Panc1 (cell line): ENCODE measurements at regions not wholly inside any gene's neighbourhood (a gene's known extent, or its start where the extent isn't known, plus 50 kb on each side); places are given as distances from the start of the nearest gene placed in this dataset.

Source experiments
- ATAC-seq: fragments of 200-7000 bp; cut with Tn5 transposase; 2 replicates; pipeline ENCODE4 v1.9.1; 2020; ENCODE audit warnings: mild to moderate bottlenecking, moderate library complexity
- BruUV-seq: library from RNA; stranded (reverse); fragments of 400-500 nt; replicated peaks from 2 replicates; lab custom pipeline; 2021; lab: Mats Ljungman, UMichigan
- CTCF ChIA-PET: fragments of 300-600 bp; sonication (Branson Sonifier 250); formaldehyde crosslinking; loops from one replicate; lab custom pipeline; 2022; ENCODE audit warnings: antibody characterized with exemption; lab: Charles Lee
- POLR2A ChIA-PET: fragments of 300-600 bp; sonication (Branson Sonifier 250); formaldehyde crosslinking; loops from one replicate; lab custom pipeline; 2022; ENCODE audit warnings: antibody characterized with exemption; lab: Charles Lee
- DNase-seq: peaks from one replicate; pipeline ENCODE4 v3.0.0-alpha.2; 2010; ENCODE audit warnings: low read depth, low spot score
- H3K27ac ChIP-seq: 2 replicates; pipeline ENCODE4 v1.5.1; 2011; ENCODE audit warnings: mild to moderate bottlenecking, low read length, inconsistent platforms
- H3K27me3 ChIP-seq: fragments of 200-500 bp; sonication (Bioruptor generic); 2 replicates; pipeline ENCODE4 v1.6.0; 2014; ENCODE audit warnings: low read length, inconsistent platforms; ENCODE audit not compliant: control insufficient read depth, insufficient read depth
- H3K36me3 ChIP-seq: fragments of 200-500 bp; sonication (Bioruptor generic); 2 replicates; pipeline ENCODE4 v1.5.1; 2014; ENCODE audit warnings: inconsistent platforms, mild to moderate bottlenecking, low read length, moderate library complexity; ENCODE audit not compliant: control insufficient read depth, insufficient read depth
- H3K4me1 ChIP-seq: 2 replicates; pipeline ENCODE4 v1.5.1; 2011; ENCODE audit warnings: inconsistent platforms, mild to moderate bottlenecking, low read length, moderate library complexity; ENCODE audit not compliant: control insufficient read depth, insufficient read depth
- H3K4me3 ChIP-seq, 2 experiments: 2 replicates each; pipeline ENCODE4 v1.5.1; 2011 to 2012; ENCODE audit warnings: low read depth in 2 of 2, low read length in 2 of 2, mild to moderate bottlenecking in 2 of 2, inconsistent platforms in 1 of 2, moderate library complexity in 1 of 2
- H3K9me3 ChIP-seq: fragments of 200-500 bp; sonication (Bioruptor generic); 2 replicates; pipeline ENCODE4 v1.5.1; 2014; ENCODE audit warnings: low read depth, mild to moderate bottlenecking, inconsistent platforms, low read length, moderate library complexity; ENCODE audit not compliant: control insufficient read depth, insufficient read depth
- POLR2AphosphoS5 ChIP-seq: IDR thresholded peaks from 2 replicates; pipeline ENCODE4 v1.6.1; 2012; ENCODE audit warnings: mild to moderate bottlenecking, low read depth, low read length, moderate library complexity
- SIN3A ChIP-seq: IDR thresholded peaks from 2 replicates; pipeline ENCODE4 v1.6.1; 2012; ENCODE audit warnings: low read depth, mild to moderate bottlenecking, low read length, moderate library complexity, borderline replicate concordance; ENCODE audit not compliant: insufficient read depth
- TCF7L2 ChIP-seq: IDR thresholded peaks from 2 replicates; pipeline ENCODE4 v1.6.1; 2011; ENCODE audit warnings: mild to moderate bottlenecking, low read depth, low read length, inconsistent platforms
- in situ Hi-C: cut with HindIII; loops from 2 replicates; pipeline ENCODE4 v1.10.0; 2016; ENCODE audit warnings: low sequenced_read_pairs, low pct_unique_long_range_greater_than_20kb
- intact Hi-C: fragments of 100-400 bp; cut with micrococcal nuclease; formaldehyde crosslinking; loops from one replicate; pipeline ENCODE4 v1.10.0; 2022; ENCODE audit not compliant: unreplicated experiment
- TF ChIP-seq, protein P1 (sequence below), 2 experiments: IDR thresholded peaks; 2 replicates each; pipeline ENCODE4 v1.6.1; 2011 to 2012; ENCODE audit warnings: low read depth in 2 of 2, control low read depth in 1 of 2, low read length in 1 of 2, mild to moderate bottlenecking in 1 of 2, moderate library complexity in 1 of 2; ENCODE audit not compliant: insufficient read depth in 1 of 2
- TF ChIP-seq, protein P2 (sequence below): fragments of 450-650 bp; IDR thresholded peaks from 2 replicates; pipeline ENCODE4 v1.5.1; 2017; ENCODE audit warnings: mild to moderate bottlenecking

DNA sequence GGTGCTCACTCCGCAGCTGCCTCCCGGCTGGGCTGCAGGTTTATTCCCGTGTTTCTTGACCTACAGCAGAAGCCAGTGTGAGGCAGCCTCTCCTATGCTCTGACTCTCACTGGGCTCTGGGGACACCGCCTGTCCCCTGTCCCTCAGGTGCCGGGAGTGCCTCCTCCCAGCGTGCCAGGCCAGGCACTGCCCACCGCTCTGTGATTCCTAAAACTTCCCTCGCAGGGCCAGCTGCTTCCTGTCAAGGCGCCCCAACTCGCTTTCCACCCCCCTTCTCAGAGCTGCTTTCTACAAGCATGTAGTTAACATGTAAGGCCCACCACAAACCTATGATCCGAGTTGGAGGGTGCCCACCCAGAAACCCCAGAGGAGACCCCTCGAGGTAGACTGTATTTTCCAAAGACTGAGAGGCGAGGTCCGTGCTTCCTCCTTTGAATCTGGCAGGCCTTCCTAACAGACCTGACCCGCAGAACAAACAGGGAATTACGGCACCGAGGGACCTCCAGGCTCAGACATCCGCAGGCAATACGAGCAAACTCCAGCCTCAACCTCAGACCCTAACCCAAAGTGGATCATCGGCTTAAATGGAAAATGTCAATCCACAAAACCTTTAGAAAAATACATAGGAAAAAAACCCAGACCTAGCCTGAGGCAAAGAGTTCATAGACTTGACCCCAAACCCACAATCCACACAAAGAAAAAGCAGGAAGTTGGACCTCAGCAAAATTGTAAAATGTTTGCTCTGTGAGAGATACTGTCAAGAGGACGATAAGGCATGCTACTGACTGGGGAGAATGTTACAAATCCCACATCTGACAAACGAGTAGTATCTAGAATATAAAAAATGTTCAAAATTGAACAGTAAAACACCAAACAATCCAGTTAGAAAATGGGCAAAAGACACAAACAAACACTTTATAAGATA, 121.3 kb upstream of the IQSEC1 start:
- DNase-seq (no peak), ATAC-seq (no peak)
- H3K27me3 ChIP-seq = no peaks in the 10 kb centered on the region
- POLR2A ChIA-PET = no interaction called here
- intact Hi-C loops (no loop called here), in situ Hi-C loops (no loop called here)
- TF ChIP-seq, protein P1, sequence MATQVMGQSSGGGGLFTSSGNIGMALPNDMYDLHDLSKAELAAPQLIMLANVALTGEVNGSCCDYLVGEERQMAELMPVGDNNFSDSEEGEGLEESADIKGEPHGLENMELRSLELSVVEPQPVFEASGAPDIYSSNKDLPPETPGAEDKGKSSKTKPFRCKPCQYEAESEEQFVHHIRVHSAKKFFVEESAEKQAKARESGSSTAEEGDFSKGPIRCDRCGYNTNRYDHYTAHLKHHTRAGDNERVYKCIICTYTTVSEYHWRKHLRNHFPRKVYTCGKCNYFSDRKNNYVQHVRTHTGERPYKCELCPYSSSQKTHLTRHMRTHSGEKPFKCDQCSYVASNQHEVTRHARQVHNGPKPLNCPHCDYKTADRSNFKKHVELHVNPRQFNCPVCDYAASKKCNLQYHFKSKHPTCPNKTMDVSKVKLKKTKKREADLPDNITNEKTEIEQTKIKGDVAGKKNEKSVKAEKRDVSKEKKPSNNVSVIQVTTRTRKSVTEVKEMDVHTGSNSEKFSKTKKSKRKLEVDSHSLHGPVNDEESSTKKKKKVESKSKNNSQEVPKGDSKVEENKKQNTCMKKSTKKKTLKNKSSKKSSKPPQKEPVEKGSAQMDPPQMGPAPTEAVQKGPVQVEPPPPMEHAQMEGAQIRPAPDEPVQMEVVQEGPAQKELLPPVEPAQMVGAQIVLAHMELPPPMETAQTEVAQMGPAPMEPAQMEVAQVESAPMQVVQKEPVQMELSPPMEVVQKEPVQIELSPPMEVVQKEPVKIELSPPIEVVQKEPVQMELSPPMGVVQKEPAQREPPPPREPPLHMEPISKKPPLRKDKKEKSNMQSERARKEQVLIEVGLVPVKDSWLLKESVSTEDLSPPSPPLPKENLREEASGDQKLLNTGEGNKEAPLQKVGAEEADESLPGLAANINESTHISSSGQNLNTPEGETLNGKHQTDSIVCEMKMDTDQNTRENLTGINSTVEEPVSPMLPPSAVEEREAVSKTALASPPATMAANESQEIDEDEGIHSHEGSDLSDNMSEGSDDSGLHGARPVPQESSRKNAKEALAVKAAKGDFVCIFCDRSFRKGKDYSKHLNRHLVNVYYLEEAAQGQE (IDR thresholded peaks at IDR 0.05; ENCODE audit: insufficient read depth in 1 of 2, low read depth in 2 of 2, low read length in 1 of 2) = no peak
- TF ChIP-seq TCF7L2 (no peak), POLR2AphosphoS5 (no peak), SIN3A (no peak)
- TF ChIP-seq, protein P2, sequence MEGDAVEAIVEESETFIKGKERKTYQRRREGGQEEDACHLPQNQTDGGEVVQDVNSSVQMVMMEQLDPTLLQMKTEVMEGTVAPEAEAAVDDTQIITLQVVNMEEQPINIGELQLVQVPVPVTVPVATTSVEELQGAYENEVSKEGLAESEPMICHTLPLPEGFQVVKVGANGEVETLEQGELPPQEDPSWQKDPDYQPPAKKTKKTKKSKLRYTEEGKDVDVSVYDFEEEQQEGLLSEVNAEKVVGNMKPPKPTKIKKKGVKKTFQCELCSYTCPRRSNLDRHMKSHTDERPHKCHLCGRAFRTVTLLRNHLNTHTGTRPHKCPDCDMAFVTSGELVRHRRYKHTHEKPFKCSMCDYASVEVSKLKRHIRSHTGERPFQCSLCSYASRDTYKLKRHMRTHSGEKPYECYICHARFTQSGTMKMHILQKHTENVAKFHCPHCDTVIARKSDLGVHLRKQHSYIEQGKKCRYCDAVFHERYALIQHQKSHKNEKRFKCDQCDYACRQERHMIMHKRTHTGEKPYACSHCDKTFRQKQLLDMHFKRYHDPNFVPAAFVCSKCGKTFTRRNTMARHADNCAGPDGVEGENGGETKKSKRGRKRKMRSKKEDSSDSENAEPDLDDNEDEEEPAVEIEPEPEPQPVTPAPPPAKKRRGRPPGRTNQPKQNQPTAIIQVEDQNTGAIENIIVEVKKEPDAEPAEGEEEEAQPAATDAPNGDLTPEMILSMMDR = no peak
- peaks cover 24% of the 10 kb centered on the region for H3K4me1 ChIP-seq
- H3K36me3 ChIP-seq = no peaks in the 10 kb centered on the region
- H3K27ac ChIP-seq = peak overlapping the region; percentile 18; the same call in 1 of the 2 replicates
- no peak overlapping the region for H3K4me3 ChIP-seq
- no TSS peak for BruUV-seq
- H3K9me3 ChIP-seq = no peaks in the 10 kb centered on the region
- CTCF ChIA-PET = interaction anchor here (0.7 to 0.8 kb wide), 2 partner anchors 69 to 72 kb away, joined by 3 read pairs; no protein-coding TSS in a partner anchor

DNA sequence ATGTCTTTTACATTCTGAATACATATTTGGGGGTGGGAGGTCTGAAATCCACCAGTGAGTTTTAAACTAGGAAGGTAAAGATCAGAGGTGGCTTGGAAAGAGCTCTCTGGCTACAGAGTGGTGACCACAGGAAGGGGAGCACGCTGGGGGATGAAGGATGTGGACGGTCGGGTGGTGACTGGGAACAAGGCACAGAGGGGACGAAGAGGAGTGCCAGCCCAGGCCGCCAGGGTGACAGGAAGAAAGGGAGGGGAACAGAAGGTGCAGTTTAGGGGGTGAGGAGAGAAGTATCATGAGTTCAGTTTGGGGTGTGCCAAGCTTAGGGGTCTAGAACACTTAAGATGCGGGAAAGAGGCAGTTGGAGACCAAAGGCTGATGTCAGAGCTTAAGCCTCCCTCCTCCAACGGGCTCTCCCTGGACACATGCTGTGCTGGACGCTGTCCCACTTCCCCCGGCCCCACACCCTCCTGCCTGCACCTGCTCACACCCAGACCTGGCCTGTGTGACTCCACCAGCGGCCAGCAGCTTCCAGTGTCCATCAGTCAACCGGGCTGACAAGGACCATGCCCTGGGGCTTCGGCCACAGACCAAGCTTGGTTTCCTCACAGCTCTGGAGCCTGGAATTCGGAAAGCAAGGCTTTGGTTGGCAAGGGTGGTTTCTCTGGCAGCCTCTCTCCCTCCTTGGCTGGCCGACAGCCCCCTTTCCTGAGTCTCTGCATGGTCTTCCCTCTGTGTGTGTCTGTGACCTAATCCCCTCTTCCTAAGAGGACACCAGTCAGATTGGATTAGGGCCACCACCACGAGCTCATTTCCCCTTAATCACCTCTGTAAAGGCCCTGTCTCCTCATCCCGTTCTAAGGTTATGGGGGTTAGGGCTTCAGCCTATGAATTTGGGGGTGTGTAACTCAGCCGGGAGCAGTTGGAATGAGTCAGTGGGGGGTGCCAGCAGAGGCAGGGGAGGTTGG, 120.4 kb upstream of the IQSEC1 start:
- in situ Hi-C loops (no loop called here), intact Hi-C loops (no loop called here)
- no peak overlapping the region for H3K4me3 ChIP-seq
- ChIA-PET CTCF (interaction anchor here (0.7 to 0.8 kb wide), 2 partner anchors 68 to 73 kb away, joined by 3 read pairs; no protein-coding TSS in a partner anchor), POLR2A (no interaction called here)
- peaks cover 24% of the 10 kb centered on the region for H3K4me1 ChIP-seq
- DNase-seq (no peak), ATAC-seq (peak; percentile 27; the same call in 1 of the 2 replicates)
- H3K36me3 ChIP-seq = no peaks in the 10 kb centered on the region
- peak overlapping the region; percentile 44; the same call in 1 of the 2 replicates for H3K27ac ChIP-seq
- H3K9me3 ChIP-seq = no peaks in the 10 kb centered on the region
- no TSS peak for BruUV-seq
- no peak for TF ChIP-seq POLR2AphosphoS5
- TF ChIP-seq SIN3A = no peak
- TF ChIP-seq, protein P2 = no peak
- TF ChIP-seq TCF7L2 = no peak
- TF ChIP-seq, protein P1 (IDR thresholded peaks at IDR 0.05; ENCODE audit: insufficient read depth in 1 of 2, low read depth in 2 of 2, low read length in 1 of 2) = no peak
- H3K27me3 ChIP-seq = no peaks in the 10 kb centered on the region
